Limb (tissue), 2 donors: ENCODE measurements at regions not wholly inside any gene's neighbourhood (a gene's known extent, or its start where the extent isn't known, plus 50 kb on each side); places are given as distances from the start of the nearest gene placed in this dataset.
"Not testable (repeated sequence)": the region's sequence is repeated elsewhere in the genome, so short reads cannot be mapped to it uniquely, and the experiment has no call there.

Source experiments
- DNase-seq, 2 donors: peaks; one replicate each; pipeline ENCODE4 v3.0.0-alpha.2; 2016; ENCODE audit errors: extremely low spot score in 2 of 2

DNA sequence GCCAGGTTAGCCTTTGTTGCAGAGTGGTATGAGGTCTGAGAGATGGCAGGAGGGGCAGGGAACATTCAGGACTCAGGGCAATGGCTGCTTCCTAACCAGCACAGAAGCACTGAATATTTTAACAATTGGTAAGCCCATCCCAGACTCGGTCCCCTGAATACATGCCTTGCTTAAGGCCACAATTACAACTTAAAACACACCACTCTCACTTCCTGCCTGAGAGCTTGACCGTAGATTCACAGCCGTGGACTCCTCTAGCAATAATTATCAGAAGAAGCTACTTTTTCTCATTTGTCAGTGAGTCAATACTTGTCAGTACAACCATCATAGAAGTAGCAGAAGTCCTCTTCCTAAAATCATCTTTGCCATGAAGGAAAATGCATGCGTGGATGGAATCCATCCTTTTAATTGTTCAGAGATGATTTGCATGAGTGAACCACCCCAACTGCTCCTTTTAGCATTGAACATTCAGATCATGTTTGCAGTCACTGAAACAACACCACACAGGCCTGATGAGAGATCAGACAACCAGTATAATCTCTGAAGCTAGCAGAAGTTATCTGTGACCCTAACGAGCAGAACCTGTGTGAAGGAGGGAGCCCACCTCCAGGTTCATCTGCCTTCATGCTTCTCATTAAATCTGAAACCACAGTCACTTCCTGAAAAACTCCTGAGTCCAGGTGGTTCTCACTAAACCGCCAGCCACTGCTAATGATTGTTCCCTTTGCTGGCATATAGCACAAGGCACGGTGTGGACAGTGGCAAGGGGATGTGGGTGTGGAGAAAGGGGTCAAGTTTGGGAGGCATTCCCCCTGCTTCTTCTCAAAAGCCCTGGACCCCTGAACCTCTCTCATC, 333.9 kb upstream of the CNR1 start:
- DNase-seq, result no peak

DNA sequence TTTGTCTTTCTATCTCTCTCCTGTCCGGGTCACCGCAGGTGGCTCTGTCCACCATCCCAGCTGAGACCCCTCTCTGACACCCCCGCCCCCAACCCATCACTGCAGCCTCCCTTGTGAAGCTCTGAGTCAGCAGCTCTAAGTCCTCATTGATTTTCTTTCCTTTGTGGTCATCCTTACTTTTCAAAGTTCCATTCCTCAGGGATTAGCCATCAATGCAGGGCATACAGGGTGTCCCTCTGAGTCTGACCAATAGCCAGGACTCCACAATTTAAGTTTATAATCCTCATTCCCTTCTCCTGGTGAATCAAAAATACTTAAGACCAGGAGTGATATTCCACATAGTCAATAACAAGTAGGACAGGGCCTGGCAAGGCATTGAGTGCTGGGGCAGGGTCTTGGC, 333.3 kb upstream of the CNR1 start:
- no peak for DNase-seq

DNA sequence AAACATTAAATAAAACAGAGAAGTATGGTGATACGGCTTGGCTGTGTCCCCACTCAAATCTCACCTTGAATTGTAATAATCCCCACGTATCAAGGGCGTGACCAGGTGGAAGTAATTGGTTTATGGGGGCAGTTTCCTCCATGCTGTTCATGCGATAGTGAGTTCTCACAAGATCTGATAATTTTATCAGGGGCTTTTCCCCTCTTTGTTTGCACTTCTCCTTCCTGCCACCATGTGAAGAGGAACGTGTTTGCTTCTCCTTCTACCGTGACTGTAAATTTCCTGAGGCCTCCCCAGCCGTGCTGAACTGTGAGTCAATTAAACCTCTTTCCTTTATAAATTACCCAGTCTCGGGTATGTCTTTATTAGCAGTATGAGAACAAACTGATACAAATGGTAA, 331.3 kb upstream of the CNR1 start:
- not testable (repeated sequence) for DNase-seq

- no peak for DNase-seq
Observed at GRCh38 chr6:88494401-88495140, 328.4 kb upstream of the CNR1 start.

GRCh38 chr6:88493717-88494116, 327.6 kb upstream of the CNR1 start:
- DNase-seq, result no peak

DNA sequence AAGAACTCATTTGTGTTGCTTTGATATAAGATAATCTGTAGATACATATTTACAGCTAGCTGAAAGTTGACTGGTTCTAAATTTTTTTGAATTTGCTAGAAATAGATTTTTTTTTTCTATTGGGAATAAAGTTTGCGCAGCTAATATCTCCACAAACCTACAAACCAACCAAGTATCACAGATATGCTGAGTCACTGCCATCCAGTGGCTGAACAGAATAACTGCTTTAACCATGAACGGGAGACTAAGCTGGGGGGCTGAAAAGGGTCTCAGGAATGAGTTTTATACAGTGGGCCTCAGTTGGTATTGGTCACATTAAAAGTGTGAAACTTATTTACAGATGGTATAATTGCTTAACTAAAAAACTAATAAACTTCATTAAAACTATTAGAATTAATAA, 326.7 kb upstream of the CNR1 start:
- DNase-seq, result no peak

GRCh38 chr6:88492241-88492640, 326.1 kb upstream of the CNR1 start:
- DNase-seq, result no peak

GRCh38 chr6:88491266-88491880, 325.2 kb upstream of the CNR1 start:
- DNase-seq, result no peak

DNA sequence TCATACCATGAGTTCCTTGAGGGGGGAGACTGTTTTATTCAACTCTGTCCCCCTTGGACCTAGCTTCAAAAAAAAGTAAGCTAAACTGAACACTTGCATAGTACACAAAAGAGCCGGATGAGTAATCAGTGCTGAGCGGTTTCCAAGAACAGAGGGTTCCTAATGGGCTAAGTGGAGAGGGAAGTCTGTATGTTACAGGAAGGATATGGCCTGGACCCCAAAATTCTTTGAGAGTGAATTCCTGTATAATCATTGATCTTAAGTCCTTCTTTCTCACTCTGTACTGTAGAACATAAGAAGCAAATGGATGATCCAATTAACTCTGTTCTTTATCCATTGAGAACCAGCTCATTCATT, 324.7 kb upstream of the CNR1 start:
- DNase-seq, result no peak

GRCh38 chr6:88490195-88490907, 324.2 kb upstream of the CNR1 start:
- no peak for DNase-seq

DNA sequence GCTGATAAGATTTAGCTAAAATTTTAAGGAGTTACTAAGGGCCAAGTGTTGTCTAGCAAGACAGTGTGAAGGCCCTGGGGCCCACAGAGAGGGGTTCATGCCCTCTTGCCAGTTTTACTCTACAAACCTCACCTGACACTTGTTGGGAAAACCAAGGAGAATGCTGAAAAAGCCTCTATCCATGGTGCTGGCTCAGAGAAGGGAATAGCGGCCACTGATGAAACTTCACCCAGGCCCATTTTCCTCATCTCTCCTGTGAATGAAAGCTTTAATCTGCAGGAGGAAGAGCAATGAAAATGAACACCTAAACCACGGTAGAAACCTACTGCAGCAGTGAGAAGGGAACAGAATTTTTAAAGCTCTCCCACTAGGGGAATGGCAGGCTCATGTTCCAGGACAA, 317.3 kb upstream of the CNR1 start:
- no peak for DNase-seq

GRCh38 chr6:88482465-88482864, 316.3 kb upstream of the CNR1 start:
- DNase-seq, result no peak

DNA sequence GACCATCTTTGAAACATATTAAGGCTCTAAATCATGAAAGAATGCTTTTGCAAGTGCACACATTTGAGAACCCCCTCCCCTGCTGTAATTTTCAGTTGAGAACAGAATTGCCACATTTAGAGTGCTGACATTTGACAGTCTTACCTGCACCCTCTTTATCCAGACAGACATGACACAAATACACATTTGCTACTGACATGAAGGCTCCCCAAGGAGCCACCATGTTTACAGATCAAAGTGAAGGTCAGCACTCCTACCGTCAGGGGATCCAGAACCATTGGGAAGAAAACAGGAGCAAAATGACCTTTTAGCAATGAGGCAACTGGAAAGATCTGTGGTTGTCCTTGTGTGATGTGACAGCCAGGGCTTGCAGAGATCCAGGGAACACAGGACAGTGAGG, 315.4 kb upstream of the CNR1 start:
- no peak for DNase-seq

DNA sequence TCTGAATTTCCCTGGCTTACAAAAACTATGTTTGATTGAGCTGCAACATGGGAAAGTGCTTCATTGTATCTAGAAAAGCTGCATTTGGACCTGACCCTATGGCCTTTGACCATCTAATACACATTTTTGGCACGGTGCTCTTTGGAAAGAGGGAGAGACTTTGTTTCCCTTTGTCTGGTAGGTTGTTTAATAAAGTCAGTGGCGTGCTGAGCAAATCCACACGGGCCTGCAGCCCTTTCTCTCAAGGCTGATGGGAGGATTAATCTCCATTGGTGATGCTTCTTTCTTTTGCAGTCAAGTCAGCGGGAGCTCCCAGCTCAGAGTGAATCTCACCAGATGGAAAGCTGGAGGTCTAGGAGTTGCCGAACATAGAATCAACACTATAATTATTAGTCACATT, 314.7 kb upstream of the CNR1 start:
- no peak for DNase-seq

GRCh38 chr6:88477413-88477812, 311.3 kb upstream of the CNR1 start:
- DNase-seq, result no peak

GRCh38 chr6:88476388-88476787, 310.2 kb upstream of the CNR1 start:
- no peak for DNase-seq

- DNase-seq, result no peak
Observed at GRCh38 chr6:88474720-88475119, 308.6 kb upstream of the CNR1 start.

DNA sequence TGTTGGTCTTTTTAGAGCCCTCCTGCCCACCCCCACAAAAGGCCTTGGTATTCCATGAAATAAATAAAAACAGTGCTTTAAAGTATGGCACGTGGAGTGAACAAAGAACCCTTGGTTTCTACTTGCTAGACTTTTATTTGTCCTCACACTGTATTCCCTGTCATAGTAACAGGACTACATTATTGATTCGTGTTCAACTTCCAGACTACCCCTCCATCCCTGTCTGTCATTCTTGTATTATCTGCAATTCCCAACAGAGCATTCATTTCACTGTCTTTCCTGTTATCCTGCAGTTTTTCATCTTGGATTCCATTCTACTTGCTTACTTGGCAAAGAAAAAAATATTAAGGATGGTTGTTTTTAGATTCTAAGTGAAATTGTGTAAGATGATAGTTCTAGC, 307.4 kb upstream of the CNR1 start:
- no peak for DNase-seq

DNA sequence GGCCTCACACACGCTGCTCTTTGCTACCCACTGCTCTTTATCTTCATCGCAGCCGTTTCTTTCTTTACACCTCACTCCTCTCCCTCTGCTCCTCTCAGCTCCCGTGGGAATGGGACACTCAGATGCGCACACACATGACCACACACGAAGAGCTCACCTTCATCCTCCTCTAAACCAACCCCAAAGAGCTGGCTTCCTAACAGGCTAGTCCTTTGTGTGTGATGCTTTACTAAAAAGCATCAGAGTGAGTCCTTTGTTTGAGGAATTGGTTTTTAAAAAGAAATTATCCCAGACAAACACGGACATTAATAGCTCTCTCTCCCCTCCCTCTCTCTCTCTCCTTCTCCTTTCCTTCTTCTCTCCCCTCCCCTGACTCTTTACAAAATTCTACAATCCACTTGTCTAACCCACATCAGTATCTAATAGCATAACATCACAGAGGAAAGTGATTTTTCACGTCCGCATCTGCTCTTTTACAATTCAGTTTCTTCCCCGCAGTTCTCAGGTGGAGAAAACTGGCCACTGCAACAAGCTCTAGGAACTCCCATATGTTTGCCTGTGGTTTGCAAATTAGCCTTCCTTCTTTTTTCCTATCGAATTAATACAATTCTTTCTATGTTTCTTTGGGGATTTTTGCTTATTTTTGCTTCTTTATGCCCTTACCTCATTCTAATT, 306.8 kb upstream of the CNR1 start:
- no peak for DNase-seq

DNA sequence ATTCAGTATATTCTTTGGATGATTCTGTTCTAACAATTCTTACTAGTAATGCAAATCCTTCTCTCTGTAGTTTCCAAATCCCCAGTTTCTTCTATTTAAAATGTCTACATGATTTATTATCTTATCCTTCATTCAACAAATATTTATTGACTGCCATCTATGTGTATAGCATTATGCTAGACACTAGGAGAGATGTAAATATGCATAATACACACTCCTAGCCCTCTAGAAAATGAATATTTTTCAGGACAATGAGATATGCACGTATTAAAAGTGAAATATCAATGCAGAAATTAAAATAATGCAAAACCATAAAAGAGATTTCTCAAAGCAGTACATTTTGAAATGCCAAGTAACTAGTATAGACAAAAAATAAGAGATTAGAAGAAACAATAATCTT, 293.5 kb upstream of the CNR1 start:
- no peak for DNase-seq

DNA sequence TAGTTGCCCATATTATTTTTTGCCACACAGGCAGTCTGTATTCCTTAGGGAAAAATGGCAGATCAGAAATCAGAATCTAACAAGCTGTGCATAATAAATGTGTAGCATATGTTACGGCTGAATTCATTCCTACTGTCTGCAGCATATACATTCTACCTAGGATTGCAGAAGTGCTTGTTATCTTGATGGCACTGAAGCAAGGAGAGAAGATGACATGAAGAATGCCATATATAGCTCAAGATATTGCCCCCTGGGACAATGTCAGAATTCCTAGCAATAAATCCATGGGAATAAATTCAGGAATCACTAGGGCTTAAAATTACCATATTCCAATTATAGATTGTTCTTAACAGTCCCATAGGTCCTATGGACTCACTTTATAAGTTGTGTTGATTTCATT, 293.0 kb upstream of the CNR1 start:
- no peak for DNase-seq
